Chondrocyte (in vitro differentiated cells): ENCODE measurements at regions not wholly inside any gene's neighbourhood (a gene's known extent, or its start where the extent isn't known, plus 50 kb on each side); places are given as distances from the start of the nearest gene placed in this dataset.

Source experiments
- DNase-seq: peaks from one replicate; pipeline ENCODE4 v3.0.0; 2021; ENCODE audit warnings: mixed read lengths, low spot score
- H3K27ac Mint-ChIP-seq: one replicate; pipeline ENCODE4 v1.8.0; 2021; ENCODE audit warnings: mild to moderate bottlenecking, moderate library complexity, mixed read lengths; ENCODE audit not compliant: unreplicated experiment
- H3K27me3 Mint-ChIP-seq: 2 replicates; pipeline ENCODE4 v1.8.0; 2021; ENCODE audit warnings: low read depth, mixed read lengths
- H3K36me3 Mint-ChIP-seq: 2 replicates; pipeline ENCODE4 v1.8.0; 2021; ENCODE audit warnings: low read depth, mixed read lengths
- H3K4me1 Mint-ChIP-seq: 2 replicates; pipeline ENCODE4 v1.8.0; 2021; ENCODE audit warnings: low read depth, mild to moderate bottlenecking, mixed read lengths
- H3K4me3 Mint-ChIP-seq: one replicate; pipeline ENCODE4 v1.8.0; 2021; ENCODE audit warnings: mild to moderate bottlenecking, moderate library complexity, mixed read lengths; ENCODE audit not compliant: unreplicated experiment
- H3K9me3 Mint-ChIP-seq: 2 replicates; pipeline ENCODE4 v1.8.0; 2021; ENCODE audit warnings: low read depth, mixed read lengths
- CTCF ChIP-seq: fragments of 200-600 bp; sonication (generic); IDR thresholded peaks from 2 replicates; pipeline ENCODE4 v1.5.0; 2021; ENCODE audit warnings: antibody characterized with exemption, mild to moderate bottlenecking, moderate library complexity

GRCh38 chr22:48076008-48076407 lies 1313.6 kb downstream of the TBC1D22A start:
- no peak for TF ChIP-seq CTCF
- H3K4me1 Mint-ChIP-seq, result no peaks in the 10 kb centered on the region
- no peaks in the 10 kb centered on the region for H3K9me3 Mint-ChIP-seq
- no peaks in the 10 kb centered on the region for H3K36me3 Mint-ChIP-seq
- DNase-seq, result no peak
- H3K27ac Mint-ChIP-seq, result no peak overlapping the region
- no peak overlapping the region for H3K4me3 Mint-ChIP-seq
- peaks cover 19% of the 10 kb centered on the region for H3K27me3 Mint-ChIP-seq

- no peaks in the 10 kb centered on the region for H3K9me3 Mint-ChIP-seq
- peaks cover 19% of the 10 kb centered on the region for H3K27me3 Mint-ChIP-seq
- H3K36me3 Mint-ChIP-seq, result no peaks in the 10 kb centered on the region
- DNase-seq, result no peak
- H3K27ac Mint-ChIP-seq, result no peak overlapping the region
- H3K4me1 Mint-ChIP-seq, result no peaks in the 10 kb centered on the region
- no peak for TF ChIP-seq CTCF
- H3K4me3 Mint-ChIP-seq, result no peak overlapping the region
These were observed 1313.2 kb downstream of the TBC1D22A start for GRCh38 chr22:48075604-48076003.

GRCh38 chr22:48072777-48073176 lies 1310.3 kb downstream of the TBC1D22A start:
- H3K27me3 Mint-ChIP-seq, result peaks cover 18% of the 10 kb centered on the region
- H3K36me3 Mint-ChIP-seq, result no peaks in the 10 kb centered on the region
- DNase-seq, result no peak
- no peak overlapping the region for H3K4me3 Mint-ChIP-seq
- H3K4me1 Mint-ChIP-seq, result no peaks in the 10 kb centered on the region
- no peak for TF ChIP-seq CTCF
- H3K27ac Mint-ChIP-seq, result no peak overlapping the region
- peaks cover 3% of the 10 kb centered on the region for H3K9me3 Mint-ChIP-seq

GRCh38 chr22:48071828-48072227 lies 1309.4 kb downstream of the TBC1D22A start:
- no peaks in the 10 kb centered on the region for H3K36me3 Mint-ChIP-seq
- no peak overlapping the region for H3K27ac Mint-ChIP-seq
- no peak for DNase-seq
- no peaks in the 10 kb centered on the region for H3K4me1 Mint-ChIP-seq
- peaks cover 16% of the 10 kb centered on the region for H3K27me3 Mint-ChIP-seq
- peaks cover 3% of the 10 kb centered on the region for H3K9me3 Mint-ChIP-seq
- H3K4me3 Mint-ChIP-seq, result no peak overlapping the region
- no peak for TF ChIP-seq CTCF

GRCh38 chr22:48071305-48071704 lies 1308.9 kb downstream of the TBC1D22A start:
- no peaks in the 10 kb centered on the region for H3K4me1 Mint-ChIP-seq
- no peak overlapping the region for H3K27ac Mint-ChIP-seq
- no peak overlapping the region for H3K4me3 Mint-ChIP-seq
- no peaks in the 10 kb centered on the region for H3K36me3 Mint-ChIP-seq
- no peak for TF ChIP-seq CTCF
- H3K27me3 Mint-ChIP-seq, result peaks cover 14% of the 10 kb centered on the region
- peaks cover 3% of the 10 kb centered on the region for H3K9me3 Mint-ChIP-seq
- no peak for DNase-seq
